SK-N-SH treated with all-trans-retinoic acid at 6 μM for 48 hours (cell line): ENCODE measurements at regions not wholly inside any gene's neighbourhood (a gene's known extent, or its start where the extent isn't known, plus 50 kb on each side); places are given as distances from the start of the nearest gene placed in this dataset.

Experiments
- ESRRG ChIP-seq: fragments of 250-450 bp; sonication (Bioruptor Pico); IDR thresholded peaks from 2 replicates; pipeline ENCODE4 v1.6.1; 2021; ENCODE audit warnings: mild to moderate bottlenecking
- GLIS3 ChIP-seq: fragments of 250-450 bp; sonication (Bioruptor Pico); IDR thresholded peaks from 2 replicates; pipeline ENCODE4 v1.5.0; 2020; ENCODE audit warnings: mild to moderate bottlenecking, moderate library complexity
- RARB ChIP-seq: fragments of 250-450 bp; sonication (Bioruptor Pico); IDR thresholded peaks from 2 replicates; pipeline ENCODE4 v1.8.0; 2021; ENCODE audit warnings: mild to moderate bottlenecking, moderate library complexity
- ZNF565 ChIP-seq: fragments of 450-650 bp; formaldehyde crosslinking; conservative IDR thresholded peaks from 2 replicates; pipeline ENCODE4 v1.5.0; 2020; ENCODE audit warnings: low read depth, mild to moderate bottlenecking, moderate library complexity

GRCh38 chr12:86513226-86513625 lies 257.0 kb upstream of the MGAT4C start:
- TF ChIP-seq ESRRG (CRISPR knock-in tag) (no peak), RARB (CRISPR knock-in tag) (no peak), ZNF565 (CRISPR knock-in tag) (no peak), GLIS3 (no peak)
